ENCODE measurements at regions not wholly inside any gene's neighbourhood (a gene's known extent, or its start where the extent isn't known, plus 50 kb on each side); places are given as distances from the start of the nearest gene placed in this dataset.
A peak's percentile ranks its signal among the peaks of the same experiment; 100 is the strongest.

- no peak overlapping the region for H4K8ac ChIP-seq (ENCODE audit: extremely low read depth, insufficient read depth, low read length)
- no peak overlapping the region for H3K56ac ChIP-seq (replicated peaks; ENCODE audit: insufficient read length, low read depth, low read length)
- H3K79me2 ChIP-seq (ENCODE audit: control insufficient read depth in 1 of 2, insufficient read depth in 2 of 2, low read length in 2 of 2): no peaks in the 10 kb centered on the region
- H2BK12ac ChIP-seq (ENCODE audit: low read depth, low read length): no peak overlapping the region
- no peaks in the 10 kb centered on the region for H3K36me3 ChIP-seq (ENCODE audit: control insufficient read depth in 2 of 4, insufficient read depth in 4 of 4, low read length in 3 of 4)
- H3K23me2 ChIP-seq (ENCODE audit: low read depth, low read length): no peaks in the 10 kb centered on the region
- no peak overlapping the region for H3K27ac ChIP-seq (ENCODE audit: low read depth, low read length)
- H3K18ac ChIP-seq (ENCODE audit: extremely low read depth, low read length): no peak overlapping the region
- H4K20me1 ChIP-seq (replicated peaks in 1 of 2; ENCODE audit: control insufficient read depth in 1 of 2, insufficient read depth in 2 of 2, low read length in 2 of 2): no peaks in the 10 kb centered on the region
- no peak overlapping the region for H2BK20ac ChIP-seq (ENCODE audit: low read length)
- no peaks in the 10 kb centered on the region for H3K27me3 ChIP-seq (replicated peaks in 1 of 4; ENCODE audit: control insufficient read depth in 3 of 4, extremely low read depth in 1 of 4, insufficient read depth in 3 of 4, low read length in 3 of 4)
- H3K4me3 ChIP-seq (ENCODE audit: extremely low read depth in 1 of 4, insufficient read depth in 2 of 4, low read depth in 3 of 4, low read length in 4 of 4): no peak overlapping the region
- H2AK5ac ChIP-seq (ENCODE audit: low read depth, low read length): no peak overlapping the region
- H2AFZ ChIP-seq (ENCODE audit: low read length): peak overlapping the region; percentile 13; the same call in 1 of the 2 replicates
- H3K4me2 ChIP-seq (ENCODE audit: insufficient read depth in 1 of 2, low read depth in 2 of 2, low read length in 2 of 2): no peak overlapping the region
- 96% methylated on average over 4 of the region's 4 CpGs; no CpG with 5 or more reads in 1 of the 2 experiments for WGBS, 2 experiments (ENCODE audit: extremely low coverage in 1 of 2, insufficient coverage in 1 of 2, insufficient read length in 1 of 2, insufficient replicate concordance in 2 of 2, low coverage in 1 of 2, low lambda C conversion rate in 2 of 2, missing lambda C conversion rate in 1 of 2)
- no peak overlapping the region for H3K9ac ChIP-seq (replicated peaks in 1 of 4; ENCODE audit: extremely low read depth in 1 of 4, low read depth in 3 of 4, low read length in 3 of 4)
- no peak overlapping the region for H2BK120ac ChIP-seq (replicated peaks; ENCODE audit: low read depth, low read length)
- no peak overlapping the region for H3K14ac ChIP-seq (ENCODE audit: insufficient read length)
- ChIA-PET POLR2A (ENCODE audit: partially characterized antibody) (no interaction called here), CTCF (ENCODE audit: partially characterized antibody) (no interaction called here)
- H3K79me1 ChIP-seq (ENCODE audit: low read depth, low read length): no peaks in the 10 kb centered on the region
- no peak overlapping the region for H4K5ac ChIP-seq (ENCODE audit: insufficient read length, low read depth, low read length)
- H3K23ac ChIP-seq (ENCODE audit: insufficient read length): no peak overlapping the region
- DNase-seq (ENCODE audit: low read depth in 1 of 2, low spot score in 2 of 2): no peak
- H3K9me3 ChIP-seq (ENCODE audit: insufficient read depth in 2 of 2, low read depth in 1 of 2, low read length in 1 of 2): no peaks in the 10 kb centered on the region
- no peaks in the 10 kb centered on the region for H3K4me1 ChIP-seq (replicated peaks in 1 of 4; ENCODE audit: control insufficient read depth in 3 of 4, insufficient read depth in 4 of 4, low read length in 3 of 4)
- no peak overlapping the region for H4K91ac ChIP-seq (replicated peaks; ENCODE audit: insufficient read length, low read length)
- H3K4ac ChIP-seq (replicated peaks; ENCODE audit: insufficient read length, low read depth, low read length): no peak overlapping the region
- no peak overlapping the region for H2BK15ac ChIP-seq (ENCODE audit: low read length)
- no peak for FAIRE-seq
- H2BK5ac ChIP-seq (ENCODE audit: low read depth, low read length): no peak overlapping the region
- no peak for TF ChIP-seq CHD1 (IDR thresholded peaks at IDR 0.05; ENCODE audit: low read depth, low read length)
Observed at GRCh38 chr18:38406607-38407006, 841.0 kb upstream of the CELF4 start.

All from H1 (cell line).